ENCODE measurements at regions not wholly inside any gene's neighbourhood (a gene's known extent, or its start where the extent isn't known, plus 50 kb on each side); places are given as distances from the start of the nearest gene placed in this dataset.

DNA sequence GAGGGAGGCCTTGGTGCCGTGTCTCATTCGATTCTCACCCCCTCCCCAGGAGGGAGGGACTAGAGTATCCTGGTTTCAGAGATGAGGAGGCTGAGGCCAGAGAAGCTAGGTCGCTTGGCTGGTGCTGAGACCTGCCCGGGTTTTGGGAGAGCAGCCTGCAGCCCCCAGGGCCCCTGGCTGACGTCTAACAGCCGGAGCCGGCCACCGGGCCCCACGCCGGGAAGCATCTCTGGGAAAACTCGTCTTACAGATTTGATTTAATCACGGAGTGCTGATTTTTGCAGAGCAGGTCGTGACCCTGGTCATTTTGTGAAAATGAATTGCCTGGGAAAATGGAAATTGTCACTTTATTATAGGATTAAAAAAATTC lies 97.5 kb downstream of the MICALL2 start:
- peak; percentile 65 for DNase-seq
- H3K79me2 ChIP-seq (ENCODE audit: insufficient read depth): no peaks in the 10 kb centered on the region
- no peak overlapping the region for H3K4me2 ChIP-seq
- peaks cover 3% of the 10 kb centered on the region; the same call in 1 of the 2 replicates for H4K20me1 ChIP-seq (ENCODE audit: insufficient read depth)
- ChIA-PET POLR2A (no interaction called here), CTCF (interaction anchor here (1.2 to 2.2 kb wide), 6 partner anchors 9 to 179 kb away, joined by 4 to 8 read pairs (median 6); no protein-coding TSS in a partner anchor)
- no peak overlapping the region for H3K9ac ChIP-seq
- H3K9me2 ChIP-seq: no peaks in the 10 kb centered on the region
- no peaks in the 10 kb centered on the region for H3K9me3 ChIP-seq
- H3K27me3 ChIP-seq (ENCODE audit: insufficient read depth): peaks cover 92% of the 10 kb centered on the region
- H3K36me3 ChIP-seq (replicated peaks in 1 of 2; ENCODE audit: control insufficient read depth in 1 of 2, insufficient read depth in 2 of 2, low read length in 1 of 2): no peaks in the 10 kb centered on the region
- WGBS (ENCODE audit: low lambda C conversion rate): 9% methylated on average over 13 of the region's 13 CpGs
- no peak overlapping the region for H3K27ac ChIP-seq (ENCODE audit: low read depth in 2 of 2, low read length in 1 of 2)
- H3F3A ChIP-seq (replicated peaks; ENCODE audit: insufficient read depth): peaks cover 2% of the 10 kb centered on the region
- no peak overlapping the region for H3K4me3 ChIP-seq (ENCODE audit: low read depth in 2 of 2, low read length in 1 of 2)
- H3K4me1 ChIP-seq (ENCODE audit: control insufficient read depth in 1 of 2, insufficient read depth in 2 of 2, low read depth in 1 of 2, low read length in 1 of 2): no peaks in the 10 kb centered on the region
- H2AFZ ChIP-seq (ENCODE audit: low read depth): no peak overlapping the region
- no peak for TF ChIP-seq JUND (IDR thresholded peaks at IDR 0.05)
- no peak for TF ChIP-seq SMC3 (IDR thresholded peaks at IDR 0.05; ENCODE audit: low read depth, low read length)
- no peak for TF ChIP-seq FOSL2 (IDR thresholded peaks at IDR 0.05; ENCODE audit: borderline replicate concordance, low read depth)
- no peak for TF ChIP-seq TCF12 (IDR thresholded peaks at IDR 0.05)
- TF ChIP-seq, protein P1, sequence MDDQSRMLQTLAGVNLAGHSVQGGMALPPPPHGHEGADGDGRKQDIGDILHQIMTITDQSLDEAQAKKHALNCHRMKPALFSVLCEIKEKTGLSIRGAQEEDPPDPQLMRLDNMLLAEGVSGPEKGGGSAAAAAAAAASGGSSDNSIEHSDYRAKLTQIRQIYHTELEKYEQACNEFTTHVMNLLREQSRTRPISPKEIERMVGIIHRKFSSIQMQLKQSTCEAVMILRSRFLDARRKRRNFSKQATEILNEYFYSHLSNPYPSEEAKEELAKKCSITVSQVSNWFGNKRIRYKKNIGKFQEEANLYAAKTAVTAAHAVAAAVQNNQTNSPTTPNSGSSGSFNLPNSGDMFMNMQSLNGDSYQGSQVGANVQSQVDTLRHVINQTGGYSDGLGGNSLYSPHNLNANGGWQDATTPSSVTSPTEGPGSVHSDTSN (IDR thresholded peaks at IDR 0.05): no peak
- TF ChIP-seq ELF1 (IDR thresholded peaks at IDR 0.05): no peak
- TF ChIP-seq, protein P2, sequence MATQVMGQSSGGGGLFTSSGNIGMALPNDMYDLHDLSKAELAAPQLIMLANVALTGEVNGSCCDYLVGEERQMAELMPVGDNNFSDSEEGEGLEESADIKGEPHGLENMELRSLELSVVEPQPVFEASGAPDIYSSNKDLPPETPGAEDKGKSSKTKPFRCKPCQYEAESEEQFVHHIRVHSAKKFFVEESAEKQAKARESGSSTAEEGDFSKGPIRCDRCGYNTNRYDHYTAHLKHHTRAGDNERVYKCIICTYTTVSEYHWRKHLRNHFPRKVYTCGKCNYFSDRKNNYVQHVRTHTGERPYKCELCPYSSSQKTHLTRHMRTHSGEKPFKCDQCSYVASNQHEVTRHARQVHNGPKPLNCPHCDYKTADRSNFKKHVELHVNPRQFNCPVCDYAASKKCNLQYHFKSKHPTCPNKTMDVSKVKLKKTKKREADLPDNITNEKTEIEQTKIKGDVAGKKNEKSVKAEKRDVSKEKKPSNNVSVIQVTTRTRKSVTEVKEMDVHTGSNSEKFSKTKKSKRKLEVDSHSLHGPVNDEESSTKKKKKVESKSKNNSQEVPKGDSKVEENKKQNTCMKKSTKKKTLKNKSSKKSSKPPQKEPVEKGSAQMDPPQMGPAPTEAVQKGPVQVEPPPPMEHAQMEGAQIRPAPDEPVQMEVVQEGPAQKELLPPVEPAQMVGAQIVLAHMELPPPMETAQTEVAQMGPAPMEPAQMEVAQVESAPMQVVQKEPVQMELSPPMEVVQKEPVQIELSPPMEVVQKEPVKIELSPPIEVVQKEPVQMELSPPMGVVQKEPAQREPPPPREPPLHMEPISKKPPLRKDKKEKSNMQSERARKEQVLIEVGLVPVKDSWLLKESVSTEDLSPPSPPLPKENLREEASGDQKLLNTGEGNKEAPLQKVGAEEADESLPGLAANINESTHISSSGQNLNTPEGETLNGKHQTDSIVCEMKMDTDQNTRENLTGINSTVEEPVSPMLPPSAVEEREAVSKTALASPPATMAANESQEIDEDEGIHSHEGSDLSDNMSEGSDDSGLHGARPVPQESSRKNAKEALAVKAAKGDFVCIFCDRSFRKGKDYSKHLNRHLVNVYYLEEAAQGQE (IDR thresholded peaks at IDR 0.05; ENCODE audit: low read depth, low read length): no peak
- TF ChIP-seq MAX (IDR thresholded peaks at IDR 0.05; ENCODE audit: low read depth): no peak
- TF ChIP-seq, protein P3, sequence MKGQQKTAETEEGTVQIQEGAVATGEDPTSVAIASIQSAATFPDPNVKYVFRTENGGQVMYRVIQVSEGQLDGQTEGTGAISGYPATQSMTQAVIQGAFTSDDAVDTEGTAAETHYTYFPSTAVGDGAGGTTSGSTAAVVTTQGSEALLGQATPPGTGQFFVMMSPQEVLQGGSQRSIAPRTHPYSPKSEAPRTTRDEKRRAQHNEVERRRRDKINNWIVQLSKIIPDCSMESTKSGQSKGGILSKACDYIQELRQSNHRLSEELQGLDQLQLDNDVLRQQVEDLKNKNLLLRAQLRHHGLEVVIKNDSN (IDR thresholded peaks at IDR 0.05; ENCODE audit: borderline replicate concordance, low read depth): no peak
- TF ChIP-seq POLR2AphosphoS5 (IDR thresholded peaks at IDR 0.05; ENCODE audit: low read depth, low read length): no peak
- TF ChIP-seq NRF1 (IDR thresholded peaks at IDR 0.05; ENCODE audit: low read depth, low read length): no peak
- TF ChIP-seq GATA2 (CRISPR knock-in tag; IDR thresholded peaks at IDR 0.05): no peak
- no peak for TF ChIP-seq TAF1 (IDR thresholded peaks at IDR 0.05; ENCODE audit: borderline replicate concordance, low read depth, low read length)
- TF ChIP-seq IRF3 (IDR thresholded peaks at IDR 0.05; ENCODE audit: low read depth, low read length): no peak
- no peak for TF ChIP-seq CHD2 (IDR thresholded peaks at IDR 0.05; ENCODE audit: low read length, partially characterized antibody)
- TF ChIP-seq EZH2phosphoT487 (IDR thresholded peaks at IDR 0.05; ENCODE audit: borderline replicate concordance, low read depth): no peak
- no peak for TF ChIP-seq ZBTB33 (IDR thresholded peaks at IDR 0.05; ENCODE audit: borderline replicate concordance, low read depth)
- no peak for TF ChIP-seq FOXJ3 (CRISPR knock-in tag; IDR thresholded peaks at IDR 0.05)
- TF ChIP-seq MXI1 (IDR thresholded peaks at IDR 0.05; ENCODE audit: low read depth, low read length): no peak
